Mesodermal cell (in vitro differentiated cells): ENCODE measurements at regions not wholly inside any gene's neighbourhood (a gene's known extent, or its start where the extent isn't known, plus 50 kb on each side); places are given as distances from the start of the nearest gene placed in this dataset.
"Not testable (repeated sequence)": the region's sequence is repeated elsewhere in the genome, so short reads cannot be mapped to it uniquely, and the experiment has no call there.

Experiments used
- H3K27ac ChIP-seq: 2 replicates; pipeline ENCODE4 v1.7.0; 2013; ENCODE audit warnings: mild to moderate bottlenecking, low read depth, low read length, moderate library complexity; ENCODE audit not compliant: severe bottlenecking
- H3K36me3 ChIP-seq: 2 replicates; pipeline ENCODE4 v1.7.1; 2013; ENCODE audit warnings: mild to moderate bottlenecking, low read length, moderate library complexity; ENCODE audit not compliant: control insufficient read depth, insufficient read depth
- H3K4me1 ChIP-seq: one replicate; pipeline ENCODE4 v1.7.1; 2013; ENCODE audit warnings: mild to moderate bottlenecking, low read length; ENCODE audit not compliant: insufficient read depth, control insufficient read depth, poor library complexity, severe bottlenecking
- H3K4me3 ChIP-seq: 2 replicates; pipeline ENCODE4 v1.7.0; 2013; ENCODE audit warnings: low read length, control low read depth, mild to moderate bottlenecking; ENCODE audit not compliant: insufficient read depth, poor library complexity, severe bottlenecking; ENCODE audit errors: extremely low read depth
- H3K9me3 ChIP-seq: 2 replicates; pipeline ENCODE4 v1.7.1; 2013; ENCODE audit warnings: mild to moderate bottlenecking, low read length, moderate library complexity; ENCODE audit not compliant: control insufficient read depth
- WGBS, 2 experiments: methylation state at CpG; one replicate each; pipeline ENCODE4 v1.1.5; 2013; ENCODE audit warnings: missing lambda C conversion rate in 2 of 2; ENCODE audit not compliant: insufficient coverage in 2 of 2; 5-methylcytosine and 5-hydroxymethylcytosine counted together

DNA sequence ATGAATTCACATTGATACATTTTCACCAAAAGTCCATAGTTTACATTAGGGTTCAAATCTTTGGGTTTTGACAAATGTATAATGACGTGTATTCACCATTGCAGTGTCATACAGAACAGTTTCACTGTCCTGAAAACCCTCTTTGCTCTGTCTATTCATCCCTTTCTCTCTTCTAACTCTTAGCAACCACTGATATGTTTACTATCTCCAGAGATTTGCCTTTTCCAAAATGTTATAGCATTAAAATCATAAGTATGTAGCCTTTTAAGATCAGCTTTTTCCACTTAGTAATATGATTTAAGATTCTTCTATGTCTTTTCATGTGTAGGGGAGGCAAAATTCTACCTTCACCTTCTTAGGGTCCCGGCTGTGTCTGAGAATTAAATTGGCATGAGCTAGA is 203.8 kb downstream of the TPRG1 start:
- Histone ChIP-seq H3K4me1 (no peaks in the 10 kb centered on the region), H3K36me3 (no peaks in the 10 kb centered on the region), H3K27ac (no peak overlapping the region), H3K9me3 (peaks cover 4% of the 10 kb centered on the region), H3K4me3 (no peak overlapping the region)
- 67% methylated on average over 1 of the region's 2 CpGs; no CpG with 5 or more reads in 1 of the 2 experiments for WGBS, 2 experiments

DNA sequence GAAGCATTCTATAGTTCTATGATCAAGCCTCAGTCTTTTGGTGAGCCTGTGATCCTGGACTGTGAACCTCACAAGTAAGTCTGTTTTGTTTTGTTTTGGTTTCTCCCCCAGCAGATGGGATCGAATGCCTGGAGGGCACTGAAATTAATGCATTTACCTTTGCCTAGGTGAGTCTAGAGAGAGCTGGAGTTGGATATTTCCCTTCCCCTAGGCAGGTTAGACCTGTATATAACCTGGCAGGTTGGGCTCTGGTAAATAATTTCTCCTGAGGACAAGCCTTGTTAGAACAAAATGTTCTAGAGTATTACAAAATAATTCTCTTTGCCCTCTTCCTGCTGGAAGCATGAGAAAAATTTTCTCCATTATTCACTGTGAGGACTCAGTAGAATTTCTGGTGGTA is 211.9 kb downstream of the TPRG1 start:
- H3K4me3 ChIP-seq: no peak overlapping the region
- no peaks in the 10 kb centered on the region for H3K9me3 ChIP-seq
- H3K4me1 ChIP-seq: no peaks in the 10 kb centered on the region
- no peaks in the 10 kb centered on the region for H3K36me3 ChIP-seq
- H3K27ac ChIP-seq: no peak overlapping the region
- no CpG with 5 or more reads among the region's 1 CpG for WGBS, 2 experiments

DNA sequence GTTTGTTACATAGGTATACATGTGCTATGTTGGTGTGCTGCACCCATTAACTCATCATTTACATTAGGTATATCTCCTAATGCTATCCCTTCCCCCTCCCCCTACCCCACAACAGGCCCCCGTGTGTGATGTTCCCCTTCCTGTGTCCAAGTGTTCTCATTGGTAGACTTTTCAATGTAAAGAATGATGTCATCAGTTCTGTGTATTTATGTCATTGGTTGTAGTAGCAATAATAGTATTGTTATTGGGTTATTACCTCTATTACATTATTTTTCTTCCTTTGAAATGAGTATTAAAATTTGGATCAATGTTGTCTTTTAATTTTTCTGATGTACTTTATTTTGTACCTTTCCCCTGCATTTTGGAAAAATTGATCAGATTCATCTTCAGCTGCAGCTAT is 214.1 kb downstream of the TPRG1 start:
- H3K4me1 ChIP-seq, H3K9me3 ChIP-seq, H3K4me3 ChIP-seq, H3K27ac ChIP-seq, H3K36me3 ChIP-seq: not testable (repeated sequence)
- no CpG with 5 or more reads among the region's 1 CpG for WGBS, 2 experiments

DNA sequence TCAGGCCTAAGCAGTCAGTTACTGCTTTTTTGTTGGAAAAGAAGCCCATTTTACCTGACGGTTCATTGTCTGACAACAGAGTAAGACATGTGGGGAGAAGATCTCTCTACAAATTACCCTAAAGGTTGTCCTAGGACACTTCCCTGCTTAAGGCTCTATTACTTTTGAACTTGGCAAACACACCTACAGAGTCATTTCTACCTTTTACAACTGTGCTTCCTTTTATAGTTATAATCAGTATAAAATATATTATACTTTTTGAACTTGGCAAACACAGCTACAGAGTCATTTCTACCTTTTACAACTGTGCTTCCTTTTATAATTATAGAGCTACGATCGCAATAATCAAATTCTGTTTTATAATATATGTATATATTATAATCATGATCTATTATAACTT is 215.0 kb downstream of the TPRG1 start:
- H3K4me1 ChIP-seq: no peaks in the 10 kb centered on the region
- no peaks in the 10 kb centered on the region for H3K36me3 ChIP-seq
- no peak overlapping the region for H3K27ac ChIP-seq
- WGBS, 2 experiments: no CpG with 5 or more reads among the region's 3 CpGs
- H3K9me3 ChIP-seq: no peaks in the 10 kb centered on the region
- H3K4me3 ChIP-seq: no peak overlapping the region

DNA sequence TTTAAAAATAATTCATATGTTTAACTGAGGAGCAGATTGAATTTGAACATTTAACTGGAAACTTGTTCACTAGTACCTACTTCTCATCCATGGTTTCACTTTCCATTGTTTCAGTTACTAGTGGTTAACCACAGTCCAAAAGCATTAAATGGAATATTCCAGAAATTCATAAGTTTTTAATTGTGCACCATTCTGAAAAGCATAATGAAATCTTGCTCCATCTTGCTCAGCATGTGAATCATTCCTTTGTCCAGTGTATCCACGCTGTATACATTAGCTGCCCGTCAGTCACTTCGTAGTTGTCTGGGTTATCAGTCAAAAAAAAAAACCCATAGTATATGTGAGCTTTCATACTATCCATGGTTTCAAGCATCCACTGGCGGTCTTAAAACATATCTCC is 217.6 kb downstream of the TPRG1 start:
- H3K9me3 ChIP-seq: no peaks in the 10 kb centered on the region
- H3K27ac ChIP-seq: no peak overlapping the region
- no peaks in the 10 kb centered on the region for H3K36me3 ChIP-seq
- WGBS, 2 experiments: 100% methylated on average over 1 to 4 of the region's 4 CpGs
- H3K4me3 ChIP-seq: no peak overlapping the region
- no peaks in the 10 kb centered on the region for H3K4me1 ChIP-seq

DNA sequence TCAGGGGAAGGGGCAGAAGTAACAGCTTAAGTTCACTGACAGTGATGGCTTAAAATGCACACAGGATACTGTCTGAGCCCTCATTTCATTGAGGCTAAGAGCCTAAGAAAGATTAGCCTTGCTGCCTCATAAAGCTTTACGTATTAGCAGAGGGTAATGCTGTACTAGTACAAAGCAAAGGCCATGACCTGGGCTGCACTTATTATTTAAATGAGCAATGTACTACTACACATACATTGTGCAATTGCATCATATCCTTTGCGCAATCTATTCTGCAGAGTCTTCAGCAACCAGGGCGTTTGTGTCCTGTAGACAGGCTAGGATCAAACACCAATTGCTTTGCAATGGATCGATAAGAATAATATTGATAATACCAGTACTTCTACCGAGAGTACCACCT is 221.8 kb downstream of the TPRG1 start:
- no peak overlapping the region for H3K27ac ChIP-seq
- H3K4me3 ChIP-seq: no peak overlapping the region
- H3K9me3 ChIP-seq: no peaks in the 10 kb centered on the region
- H3K36me3 ChIP-seq: no peaks in the 10 kb centered on the region
- no peaks in the 10 kb centered on the region for H3K4me1 ChIP-seq
- WGBS, 2 experiments: 98 to 100% methylated on average over 1 to 4 of the region's 5 CpGs

DNA sequence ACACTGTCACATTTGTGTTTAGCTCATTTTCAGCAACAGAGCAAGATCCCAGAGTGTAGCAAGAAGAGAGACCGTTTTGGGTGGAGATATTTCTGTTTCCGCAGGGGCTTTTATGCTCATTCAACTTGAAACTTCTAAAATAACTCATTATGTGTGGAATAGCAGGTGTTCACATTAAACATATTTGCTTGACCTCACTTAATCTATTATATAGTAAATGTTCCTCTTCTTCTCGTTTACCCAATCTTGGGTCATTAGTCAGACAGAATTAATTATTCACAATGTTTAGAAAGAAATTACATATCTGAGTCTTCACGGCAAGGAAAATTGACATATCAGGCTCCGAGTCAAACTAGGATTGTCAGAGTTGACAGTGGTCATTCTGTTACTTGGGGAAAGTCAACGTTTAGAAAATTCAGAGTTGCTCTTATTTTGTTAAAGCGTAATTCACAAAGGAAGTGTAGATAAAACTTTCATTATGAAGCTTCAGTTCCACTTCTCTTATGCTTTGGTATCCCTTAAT is 222.9 kb downstream of the TPRG1 start:
- Histone ChIP-seq H3K9me3 (no peaks in the 10 kb centered on the region), H3K4me1 (no peaks in the 10 kb centered on the region), H3K36me3 (no peaks in the 10 kb centered on the region), H3K27ac (no peak overlapping the region), H3K4me3 (no peak overlapping the region)
- WGBS, 2 experiments: 60 to 75% methylated on average over 1 to 2 of the region's 7 CpGs

DNA sequence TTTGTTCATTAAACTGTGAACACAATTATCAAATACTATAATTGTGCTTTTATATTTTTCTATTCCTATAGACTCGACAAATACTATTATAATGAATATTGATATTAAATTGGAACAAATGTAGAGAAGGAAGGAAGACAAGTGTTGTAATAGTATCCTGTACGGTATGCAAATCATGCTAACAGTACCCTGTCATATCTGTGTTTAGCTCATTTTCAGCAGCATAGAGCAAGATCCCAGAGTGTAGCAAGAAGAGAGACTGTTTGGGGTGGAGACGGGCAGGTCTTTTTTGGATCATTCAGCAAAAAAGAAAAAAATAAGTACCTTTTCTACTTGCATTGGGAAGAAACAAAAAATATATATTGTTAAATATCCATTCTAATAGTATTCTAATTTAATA is 224.1 kb downstream of the TPRG1 start:
- no peaks in the 10 kb centered on the region for H3K4me1 ChIP-seq
- no peaks in the 10 kb centered on the region for H3K9me3 ChIP-seq
- WGBS, 2 experiments: 100% methylated on average over 1 of the region's 3 CpGs; no CpG with 5 or more reads in 1 of the 2 experiments
- H3K27ac ChIP-seq: no peak overlapping the region
- no peak overlapping the region for H3K4me3 ChIP-seq
- H3K36me3 ChIP-seq: no peaks in the 10 kb centered on the region

DNA sequence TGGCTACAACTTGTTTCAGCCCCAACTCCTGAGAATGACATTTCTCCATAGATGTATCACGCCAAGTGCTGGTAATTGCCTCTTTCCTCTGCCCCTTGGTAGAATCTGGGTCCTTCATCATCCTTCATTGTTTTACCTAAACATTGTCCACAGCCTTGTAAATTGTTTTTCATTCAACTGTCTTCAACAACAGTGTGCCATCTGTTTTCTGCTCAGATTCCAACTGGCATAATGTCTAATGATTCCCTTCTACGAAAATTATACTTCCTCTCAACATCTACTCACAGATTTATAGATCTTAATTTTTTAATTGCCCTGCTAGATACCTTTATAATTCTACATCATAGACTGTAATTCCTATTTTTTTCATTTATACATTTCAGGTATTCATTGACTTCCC is 226.9 kb downstream of the TPRG1 start:
- no peak overlapping the region for H3K27ac ChIP-seq

DNA sequence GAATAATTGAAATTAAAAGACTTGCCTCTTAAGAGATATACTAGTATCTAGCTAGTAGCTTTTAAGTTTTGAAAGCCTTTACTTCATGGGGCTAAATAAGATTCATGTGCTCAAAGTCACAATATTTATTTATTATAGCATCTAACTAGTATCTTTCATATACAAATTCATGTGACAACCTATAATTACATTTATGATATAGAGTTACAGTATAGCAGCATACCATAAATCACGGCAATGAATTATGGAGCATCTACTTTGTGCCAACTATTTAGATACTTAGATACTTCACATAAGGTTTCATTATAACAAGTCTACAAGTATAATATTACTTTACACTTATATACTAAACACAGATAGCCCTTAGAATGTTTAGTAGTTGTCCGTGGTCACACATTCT is 229.4 kb downstream of the TPRG1 start:
- H3K4me1 ChIP-seq: no peaks in the 10 kb centered on the region
- H3K9me3 ChIP-seq: no peaks in the 10 kb centered on the region
- H3K27ac ChIP-seq: no peak overlapping the region
- no peaks in the 10 kb centered on the region for H3K36me3 ChIP-seq
- WGBS, 2 experiments: no CpG with 5 or more reads among the region's 2 CpGs
- no peak overlapping the region for H3K4me3 ChIP-seq

More for the DNA sequence above, 226.9 kb downstream of the TPRG1 start:
- no peaks in the 10 kb centered on the region for H3K9me3 ChIP-seq
- H3K36me3 ChIP-seq: no peaks in the 10 kb centered on the region
- H3K4me1 ChIP-seq: no peaks in the 10 kb centered on the region
- WGBS, 2 experiments: 77 to 97% methylated on average over 2 of the region's 2 CpGs
- no peak overlapping the region for H3K4me3 ChIP-seq

DNA sequence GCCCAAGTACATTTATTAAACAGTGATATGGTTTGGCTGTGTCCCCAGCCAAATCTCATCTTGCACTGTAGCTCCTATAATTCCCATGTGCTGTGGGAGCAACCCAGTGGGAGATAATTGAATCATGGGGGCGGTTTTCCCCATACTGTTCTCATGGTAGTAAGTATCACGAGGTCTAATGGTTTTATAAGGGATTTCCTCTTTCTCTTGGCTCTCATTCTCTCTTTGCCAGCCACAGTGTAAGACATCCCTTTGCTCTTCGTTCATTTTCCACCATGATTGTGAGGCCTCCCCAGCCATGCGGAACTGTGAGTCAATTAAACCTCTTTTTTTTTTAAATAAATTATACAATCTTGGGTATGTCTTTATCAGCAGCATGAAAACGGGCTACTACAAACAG is 228.0 kb upstream of the TP63 start:
- no CpG with 5 or more reads among the region's 5 CpGs for WGBS, 2 experiments

More for the DNA sequence above, 228.0 kb upstream of the TP63 start:
- Histone ChIP-seq H3K27ac (no peak overlapping the region), H3K4me1 (no peaks in the 10 kb centered on the region), H3K4me3 (no peak overlapping the region), H3K9me3 (no peaks in the 10 kb centered on the region), H3K36me3 (no peaks in the 10 kb centered on the region)
